Ascending aorta (tissue), 2 donors: ENCODE measurements at regions not wholly inside any gene's neighbourhood (a gene's known extent, or its start where the extent isn't known, plus 50 kb on each side); places are given as distances from the start of the nearest gene placed in this dataset.

Source experiments
- DNase-seq, 2 donors: peaks; one replicate each; pipeline ENCODE4 v3.0.0-alpha.2; 2019; ENCODE audit warnings: low spot score in 2 of 2
- H3K27ac ChIP-seq, 2 donors: fragments of 200-600 bp; sonication (generic); one replicate each; pipeline ENCODE4 v1.5.1; 2016 to 2017; ENCODE audit warnings: mild to moderate bottlenecking in 1 of 2
- H3K27me3 ChIP-seq: fragments of 200-600 bp; sonication (generic); one replicate; pipeline ENCODE4 v1.5.1; 2017
- H3K36me3 ChIP-seq, 2 donors: fragments of 200-600 bp; sonication (generic); one replicate each; pipeline ENCODE4 v1.5.1; 2016
- H3K4me1 ChIP-seq, 2 donors: fragments of 200-600 bp; sonication (generic); one replicate each; pipeline ENCODE4 v1.5.1; 2016 to 2017; ENCODE audit warnings: mild to moderate bottlenecking in 1 of 2
- H3K4me3 ChIP-seq, 2 donors: fragments of 200-600 bp; sonication (generic); one replicate each; pipeline ENCODE4 v1.5.1; 2016 to 2017; ENCODE audit warnings: mild to moderate bottlenecking in 1 of 2
- H3K9me3 ChIP-seq, 2 donors: fragments of 200-600 bp; sonication (generic); one replicate each; pipeline ENCODE4 v1.5.1; 2016
- CTCF ChIP-seq, 3 experiments: fragments of 200-600 bp in 2 of 3; fragments of 450-650 bp in 1 of 3; sonication (generic) in 2 of 3; IDR thresholded peaks; one replicate each; pipeline ENCODE4 v1.5.1; 2016 to 2019; ENCODE audit warnings: antibody characterized with exemption in 3 of 3, mild to moderate bottlenecking in 1 of 3, moderate library complexity in 1 of 3
- intact Hi-C: fragments of 100-400 bp; cut with DNase I; formaldehyde crosslinking; loops from one replicate; pipeline ENCODE4 v1.15.1; 2023

GRCh38 chr4:162984621-162985020, 182.1 kb downstream of the NAF1 start:
- Histone ChIP-seq H3K4me3 (no peak overlapping the region), H3K9me3 (no peaks in the 10 kb centered on the region), H3K27me3 (no peaks in the 10 kb centered on the region), H3K36me3 (no peaks in the 10 kb centered on the region), H3K4me1 (no peaks in the 10 kb centered on the region), H3K27ac (no peak overlapping the region)
- DNase-seq = no peak
- intact Hi-C loops = no loop called here
- TF ChIP-seq CTCF (IDR thresholded peaks at IDR 0.05) = no peak

GRCh38 chr4:162981823-162982222, 184.9 kb downstream of the NAF1 start:
- no peak for TF ChIP-seq CTCF (IDR thresholded peaks at IDR 0.05)
- Histone ChIP-seq H3K4me3 (no peak overlapping the region), H3K27me3 (no peaks in the 10 kb centered on the region), H3K9me3 (no peaks in the 10 kb centered on the region), H3K4me1 (no peaks in the 10 kb centered on the region), H3K36me3 (no peaks in the 10 kb centered on the region), H3K27ac (no peak overlapping the region)
- intact Hi-C loops = no loop called here
- no peak for DNase-seq

GRCh38 chr4:162978398-162978797, 188.3 kb downstream of the NAF1 start:
- H3K4me3 ChIP-seq = no peak overlapping the region

GRCh38 chr4:162977788-162978187, 188.9 kb downstream of the NAF1 start:
- intact Hi-C loops = no loop called here

More at GRCh38 chr4:162978398-162978797, 188.3 kb downstream of the NAF1 start:
- intact Hi-C loops = no loop called here
- H3K4me1 ChIP-seq = no peaks in the 10 kb centered on the region
- H3K27ac ChIP-seq = no peak overlapping the region
- TF ChIP-seq CTCF (IDR thresholded peaks at IDR 0.05) = no peak
- H3K36me3 ChIP-seq = no peaks in the 10 kb centered on the region
- H3K9me3 ChIP-seq = no peaks in the 10 kb centered on the region
- DNase-seq = no peak
- H3K27me3 ChIP-seq = no peaks in the 10 kb centered on the region

GRCh38 chr4:162972661-162973330, 193.9 kb downstream of the NAF1 start:
- intact Hi-C loops = no loop called here
- H3K27ac ChIP-seq = no peak overlapping the region

More at GRCh38 chr4:162977788-162978187, 188.9 kb downstream of the NAF1 start:
- DNase-seq = no peak
- Histone ChIP-seq H3K4me1 (no peaks in the 10 kb centered on the region), H3K36me3 (no peaks in the 10 kb centered on the region), H3K9me3 (no peaks in the 10 kb centered on the region), H3K4me3 (no peak overlapping the region), H3K27me3 (no peaks in the 10 kb centered on the region), H3K27ac (no peak overlapping the region)
- no peak for TF ChIP-seq CTCF (IDR thresholded peaks at IDR 0.05)

More at GRCh38 chr4:162972661-162973330, 193.9 kb downstream of the NAF1 start:
- DNase-seq = no peak
- H3K27me3 ChIP-seq = no peaks in the 10 kb centered on the region
- H3K9me3 ChIP-seq = no peaks in the 10 kb centered on the region
- no peak for TF ChIP-seq CTCF (IDR thresholded peaks at IDR 0.05)
- H3K36me3 ChIP-seq = no peaks in the 10 kb centered on the region
- H3K4me1 ChIP-seq = no peaks in the 10 kb centered on the region
- no peak overlapping the region for H3K4me3 ChIP-seq
